ENCODE measurements at regions not wholly inside any gene's neighbourhood (a gene's known extent, or its start where the extent isn't known, plus 50 kb on each side); places are given as distances from the start of the nearest gene placed in this dataset.

DNA sequence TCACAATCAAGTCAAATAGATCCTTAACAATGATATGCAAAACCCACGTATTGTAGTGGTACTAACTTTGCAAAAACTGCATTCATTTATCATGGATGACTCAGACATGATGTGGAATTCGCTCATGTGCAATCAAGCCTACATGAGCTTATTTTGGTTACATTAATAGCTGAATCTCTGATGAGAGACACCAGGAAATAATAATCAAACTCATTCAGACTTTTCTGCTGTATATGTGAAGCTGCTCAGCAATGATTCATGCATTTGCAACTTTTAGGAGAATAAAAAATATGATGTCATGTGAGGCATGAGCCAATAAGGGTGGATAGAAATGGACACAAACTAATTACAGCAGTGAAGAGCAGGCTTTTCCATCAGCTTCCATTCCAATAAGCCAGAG lies 1075.8 kb upstream of the TMEM132C start:
- peak; percentile 49 for DNase-seq (ENCODE audit: low read depth, low spot score)

DNA sequence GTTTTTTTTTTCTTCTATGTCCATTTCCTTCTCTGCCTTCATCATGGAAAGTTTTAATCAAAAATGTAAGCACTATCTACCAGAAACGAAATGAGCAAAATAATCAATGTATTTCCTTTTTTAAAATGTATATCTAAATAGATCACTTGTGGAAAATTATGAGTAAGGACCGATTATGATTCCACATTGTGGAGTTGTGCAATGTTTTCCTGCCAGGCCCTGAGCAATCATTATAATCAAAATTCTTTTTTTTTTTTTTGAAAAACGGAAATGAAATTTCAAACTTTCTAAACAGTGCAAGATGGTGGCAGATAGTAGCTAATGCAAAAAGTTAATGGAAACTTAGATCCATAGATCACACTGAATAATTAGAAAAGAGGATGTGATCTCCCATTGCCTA lies 1074.6 kb upstream of the TMEM132C start:
- no peak for DNase-seq (ENCODE audit: low read depth, low spot score)

DNA sequence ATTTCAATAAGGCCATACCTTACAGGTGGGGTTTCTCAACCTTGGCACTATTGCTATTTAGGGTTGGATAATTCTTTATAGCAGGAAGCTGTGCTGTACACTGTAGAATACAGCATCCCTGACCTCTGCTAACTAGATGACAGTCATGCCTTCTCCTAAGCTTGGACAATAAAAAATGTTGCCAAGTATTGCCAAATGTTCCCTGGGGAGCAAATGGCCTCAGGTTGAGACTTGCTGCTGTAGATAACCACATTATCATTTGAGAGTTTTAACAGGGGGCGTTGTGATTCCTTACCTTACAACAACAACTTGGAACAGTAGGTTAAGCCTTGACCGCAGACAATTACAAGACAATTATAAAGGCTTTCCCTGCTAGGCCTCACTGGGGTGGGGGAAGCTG lies 1073.6 kb upstream of the TMEM132C start:
- DNase-seq (ENCODE audit: low read depth, low spot score), result no peak

DNA sequence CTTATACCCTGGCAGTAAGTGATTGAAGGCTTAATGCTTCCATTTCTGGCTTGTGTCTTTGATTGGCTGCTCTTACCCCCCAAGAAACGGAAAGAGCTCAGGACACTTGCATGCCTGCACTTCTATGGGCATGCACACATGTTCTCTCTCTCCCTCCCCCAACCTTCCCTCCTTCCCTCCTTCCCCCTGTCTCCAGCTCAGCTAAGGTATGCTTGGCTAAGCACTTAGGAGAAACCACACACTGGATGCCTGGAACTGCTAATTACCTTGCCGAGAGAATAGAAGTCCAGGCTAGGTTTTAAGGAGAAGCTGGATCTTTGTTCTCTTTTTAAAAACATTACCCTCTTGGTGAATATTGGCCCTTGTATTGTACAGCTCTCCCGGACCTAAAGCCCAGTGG lies 1072.8 kb upstream of the TMEM132C start:
- peak; percentile 78 for DNase-seq (ENCODE audit: low read depth, low spot score)

DNA sequence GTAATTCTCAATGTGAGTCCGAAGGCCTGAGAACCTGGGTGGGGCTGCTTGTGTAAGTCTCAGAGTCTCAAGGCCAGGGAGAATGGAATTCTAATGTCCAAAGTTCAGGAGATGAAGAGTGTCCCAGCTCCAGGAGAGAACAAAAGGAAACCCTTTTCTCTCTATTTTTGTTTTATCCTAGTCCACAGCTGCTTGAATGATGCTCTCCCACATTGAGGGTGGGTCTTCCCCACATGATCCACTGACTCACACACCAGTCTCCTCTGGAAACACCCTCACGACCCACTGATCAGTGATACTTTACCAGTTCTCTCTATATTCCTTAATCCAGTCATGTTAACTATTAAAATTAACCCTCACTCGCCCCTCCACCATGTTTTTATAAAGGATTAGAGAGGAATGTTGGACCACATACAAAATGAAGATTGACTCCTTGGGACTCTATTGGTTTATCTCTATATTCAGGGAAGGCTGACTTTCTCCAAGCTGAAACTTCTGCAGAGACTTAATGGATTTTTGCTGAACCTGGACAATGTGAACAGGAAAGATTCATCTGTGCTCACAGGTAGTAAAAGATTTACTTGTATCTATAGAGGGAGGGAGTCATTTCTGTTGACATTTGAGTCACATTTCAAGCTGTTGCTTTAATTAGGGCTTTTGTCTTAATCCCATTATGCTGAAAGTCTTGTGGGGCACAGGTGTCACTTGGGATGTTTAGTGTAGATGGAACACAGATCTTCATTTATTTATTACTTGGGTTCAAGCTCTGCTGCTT lies 1061.0 kb upstream of the TMEM132C start:
- DNase-seq (ENCODE audit: low read depth, low spot score), result no peak

DNA sequence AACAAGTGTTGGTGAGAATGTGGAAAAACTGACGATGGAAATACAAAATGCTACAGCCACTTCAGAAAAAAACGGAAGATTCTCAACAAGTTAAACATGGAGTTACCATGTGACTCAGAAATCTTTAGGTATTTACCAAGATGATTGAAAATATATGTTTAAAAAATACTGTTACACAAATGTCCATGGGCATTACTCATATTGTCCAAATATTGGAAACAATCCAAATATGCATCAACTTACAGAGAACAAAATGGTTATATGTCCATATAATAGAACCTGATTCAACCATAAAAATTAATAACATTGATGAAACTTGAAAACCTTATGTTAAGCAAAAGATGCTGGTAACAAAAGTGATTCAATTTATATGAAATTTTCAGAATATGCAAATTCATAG lies 1057.7 kb upstream of the TMEM132C start:
- DNase-seq (ENCODE audit: low read depth, low spot score), result no peak

DNA sequence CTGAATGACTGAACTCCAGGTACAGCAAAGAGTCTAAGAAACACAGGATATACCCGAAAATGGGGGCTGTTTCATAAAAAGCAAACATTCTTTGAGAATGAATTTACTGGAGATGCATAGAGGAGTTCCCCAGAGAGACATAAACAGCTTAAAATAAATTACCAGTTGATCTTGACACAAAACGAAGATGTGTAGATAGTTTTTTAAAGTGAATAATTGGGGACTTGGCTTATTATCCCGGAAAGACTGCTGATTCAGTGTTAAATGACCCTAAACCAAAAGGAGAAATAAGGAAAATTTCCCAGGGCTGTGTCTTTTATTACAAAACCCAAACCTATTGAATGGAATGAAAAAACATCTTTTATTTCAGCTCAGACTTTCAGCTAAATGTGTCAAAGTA lies 1052.8 kb upstream of the TMEM132C start:
- DNase-seq (ENCODE audit: low read depth, low spot score), result no peak

DNA sequence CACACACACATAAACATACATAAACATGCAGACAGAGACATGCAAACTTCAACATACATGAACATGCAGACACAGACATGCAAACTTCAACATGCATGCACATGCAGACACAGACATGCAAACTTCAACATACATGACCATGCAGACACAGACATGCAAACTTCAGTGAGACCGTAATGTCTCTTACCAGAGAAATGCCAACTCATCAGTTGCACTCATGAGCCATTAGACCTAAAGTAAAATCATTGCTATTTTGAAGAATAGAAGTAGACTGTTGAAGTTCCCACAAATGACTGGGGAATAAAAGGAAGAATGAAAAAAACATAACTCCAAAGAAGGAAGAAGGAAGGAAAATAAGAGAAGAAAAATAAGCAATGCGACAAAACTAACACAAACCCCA lies 1044.0 kb upstream of the TMEM132C start:
- no peak for DNase-seq (ENCODE audit: low read depth, low spot score)

DNA sequence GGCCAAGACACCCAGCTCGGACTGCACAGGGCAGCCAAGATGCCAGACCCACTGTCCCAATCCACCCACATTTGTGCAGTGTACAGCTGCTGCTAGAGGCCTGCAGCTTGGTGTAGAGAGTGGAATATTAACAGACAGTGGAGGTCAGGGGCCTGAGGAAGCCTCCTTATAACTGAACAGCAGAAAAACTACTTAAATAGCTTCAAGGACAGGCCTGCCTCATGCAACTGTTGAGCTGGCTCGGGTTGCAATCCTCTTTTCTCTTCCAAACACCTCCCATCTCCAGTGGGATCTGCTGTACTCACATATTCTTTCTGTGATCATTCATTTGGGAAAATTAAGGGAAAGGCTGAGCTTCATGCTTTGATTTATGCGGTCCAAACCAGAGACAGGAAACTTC lies 1043.2 kb upstream of the TMEM132C start:
- DNase-seq (ENCODE audit: low read depth, low spot score), result no peak

DNA sequence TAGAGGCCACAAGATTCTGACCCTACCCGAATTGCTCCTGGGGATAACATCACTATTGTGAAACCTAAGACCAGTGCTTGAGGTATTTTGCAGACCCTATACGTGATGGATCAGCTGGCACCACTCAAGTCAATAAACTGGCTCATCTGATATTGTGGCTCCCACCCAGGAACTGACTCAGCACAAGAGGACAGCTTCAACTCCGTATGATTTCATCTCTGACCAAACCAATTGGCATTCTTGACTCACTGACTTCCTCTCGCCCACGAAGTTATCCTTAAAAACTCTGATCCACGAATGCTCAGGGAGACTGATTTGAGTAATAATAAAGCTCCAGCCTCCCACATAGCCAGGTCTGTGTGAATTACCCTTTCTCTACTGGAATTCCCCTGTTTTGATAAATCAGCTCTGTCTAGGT lies 1036.1 kb upstream of the TMEM132C start:
- peak; percentile 91 for DNase-seq (ENCODE audit: low read depth, low spot score)

DNA sequence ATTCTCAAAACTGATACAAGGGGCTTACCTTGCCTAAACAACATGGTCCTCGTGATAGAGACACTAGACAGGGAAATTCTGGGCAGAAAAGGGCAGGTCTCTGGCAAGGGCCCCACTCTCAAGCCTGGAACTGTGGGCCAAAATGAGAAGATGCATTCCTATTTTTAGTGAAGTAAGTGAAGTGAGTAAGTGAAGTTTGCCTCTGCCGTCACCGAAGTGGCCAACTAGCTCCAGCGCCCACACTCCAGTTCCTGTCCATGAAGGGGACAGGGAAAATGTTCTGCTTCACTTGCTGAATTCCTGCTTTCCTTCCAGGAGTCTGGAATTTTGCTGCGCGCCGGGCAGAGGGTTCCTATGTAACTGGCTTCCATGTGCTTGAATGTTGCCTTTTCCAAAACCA lies 1035.6 kb upstream of the TMEM132C start:
- no peak for DNase-seq (ENCODE audit: low read depth, low spot score)

DNA sequence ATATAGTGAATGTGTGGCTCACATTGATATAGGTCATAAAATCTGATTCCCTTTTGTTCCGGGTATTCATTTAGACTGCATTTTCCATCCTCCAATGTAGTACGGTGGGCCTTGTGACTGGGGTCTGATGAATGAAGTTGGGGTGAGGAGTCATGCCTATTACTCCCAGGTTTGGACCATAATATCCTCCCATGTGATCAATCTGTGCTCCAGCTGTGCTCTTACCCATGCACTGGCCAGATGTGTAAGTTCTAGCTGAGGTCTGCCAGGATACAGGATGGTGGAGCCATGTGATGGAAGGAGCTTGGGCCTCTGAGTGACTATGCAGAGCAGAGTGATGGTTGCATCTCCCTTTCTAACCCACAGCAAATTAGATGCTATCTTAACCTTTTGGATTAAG lies 1034.0 kb upstream of the TMEM132C start:
- DNase-seq (ENCODE audit: low read depth, low spot score), result no peak

DNA sequence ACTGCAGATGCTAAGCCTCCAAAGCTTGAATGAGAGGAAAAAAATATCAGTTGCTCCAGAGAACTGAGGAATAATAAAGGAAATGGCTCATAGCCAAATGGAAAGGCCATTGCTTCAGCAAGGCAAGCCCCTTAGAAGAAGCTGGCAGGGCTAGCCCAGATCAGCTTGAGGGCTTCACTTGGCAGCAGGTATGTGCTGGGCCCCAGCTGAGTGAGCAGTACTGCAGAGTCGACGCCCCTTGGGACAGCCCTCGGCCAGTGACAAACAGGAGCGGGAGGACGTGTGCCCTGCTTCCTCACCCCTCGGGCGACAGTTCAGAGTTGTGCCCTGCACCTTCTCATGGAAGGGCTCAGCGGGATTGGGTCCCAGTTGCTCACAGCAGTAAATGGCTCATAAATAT lies 1031.2 kb upstream of the TMEM132C start:
- no peak for DNase-seq (ENCODE audit: low read depth, low spot score)

DNA sequence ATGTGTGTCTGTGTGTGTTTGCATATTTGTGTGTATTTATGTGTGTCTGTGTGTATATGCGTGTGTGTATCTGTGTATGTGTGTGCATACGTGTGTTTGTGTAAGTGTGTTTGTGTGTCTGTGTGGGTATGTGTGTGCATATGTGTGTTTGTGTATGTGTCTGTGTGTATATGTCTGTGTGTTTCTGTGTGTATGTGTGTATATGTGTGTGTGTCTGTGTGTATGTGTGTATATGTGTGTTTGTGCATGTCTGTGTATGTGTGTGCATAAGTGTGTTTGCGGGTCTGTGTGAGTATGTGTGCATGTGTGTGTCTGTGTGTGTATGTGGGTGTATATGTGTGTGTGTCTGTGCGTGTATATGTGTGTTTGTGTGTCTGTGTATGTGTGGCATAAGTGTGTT lies 1030.5 kb upstream of the TMEM132C start:
- DNase-seq (ENCODE audit: low read depth, low spot score), result no peak

DNA sequence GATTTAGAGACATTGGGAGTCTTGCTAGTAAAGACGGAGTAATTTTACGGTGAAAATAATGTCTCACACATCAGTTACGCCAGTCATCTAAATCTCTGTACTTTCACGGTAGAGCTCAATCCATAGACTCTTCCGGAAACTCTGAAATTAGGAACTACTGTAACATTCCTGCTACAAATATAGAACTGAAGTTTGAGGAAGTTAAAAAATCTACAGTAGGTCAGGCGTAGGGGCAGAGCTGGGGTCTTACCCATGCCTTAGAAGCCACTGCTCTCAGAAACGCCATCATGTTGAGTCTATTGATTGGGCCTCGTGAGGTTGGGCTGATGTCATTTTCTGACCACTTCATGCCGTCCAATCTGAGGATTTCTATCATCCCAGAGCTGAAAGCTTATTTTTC lies 1029.8 kb upstream of the TMEM132C start:
- DNase-seq (ENCODE audit: low read depth, low spot score), result no peak

DNA sequence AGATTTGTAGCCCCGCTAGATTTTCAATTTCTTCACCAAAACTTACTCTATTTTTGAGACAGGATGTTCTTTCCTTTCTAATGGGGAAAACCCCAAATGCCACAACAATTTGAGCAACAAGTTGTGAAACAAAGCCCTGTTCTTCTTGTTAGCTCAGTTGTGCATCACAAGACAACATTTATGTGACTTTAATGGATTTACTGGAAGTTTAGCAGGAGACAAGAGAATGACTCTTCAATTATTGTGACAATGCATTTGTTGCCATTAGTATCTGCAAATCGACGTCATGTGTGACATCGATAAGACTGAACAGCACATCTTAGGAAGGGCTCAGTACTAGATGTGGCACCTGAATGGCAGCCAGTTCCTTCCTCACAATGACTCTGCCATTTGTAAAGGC lies 1028.9 kb upstream of the TMEM132C start:
- no peak for DNase-seq (ENCODE audit: low read depth, low spot score)

DNA sequence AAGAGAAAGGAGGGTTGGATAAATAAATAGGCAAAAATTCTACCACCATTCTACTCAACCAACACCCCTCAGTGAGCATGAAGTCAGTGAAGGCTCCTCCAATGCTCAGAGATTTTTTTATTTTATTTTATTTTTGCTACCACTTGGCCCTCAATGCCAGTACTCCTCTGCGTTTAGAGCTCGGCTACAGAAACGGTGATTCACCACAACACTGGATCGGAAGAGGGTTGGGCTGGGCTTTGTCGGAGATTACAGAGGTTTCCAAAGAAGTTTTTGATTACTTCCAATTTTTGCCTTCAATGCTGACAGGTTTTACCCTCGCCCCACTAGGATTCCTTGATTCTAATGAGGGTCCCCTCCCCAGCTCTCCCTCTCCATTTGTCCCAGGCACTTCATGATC lies 1027.2 kb upstream of the TMEM132C start:
- no peak for DNase-seq (ENCODE audit: low read depth, low spot score)

DNA sequence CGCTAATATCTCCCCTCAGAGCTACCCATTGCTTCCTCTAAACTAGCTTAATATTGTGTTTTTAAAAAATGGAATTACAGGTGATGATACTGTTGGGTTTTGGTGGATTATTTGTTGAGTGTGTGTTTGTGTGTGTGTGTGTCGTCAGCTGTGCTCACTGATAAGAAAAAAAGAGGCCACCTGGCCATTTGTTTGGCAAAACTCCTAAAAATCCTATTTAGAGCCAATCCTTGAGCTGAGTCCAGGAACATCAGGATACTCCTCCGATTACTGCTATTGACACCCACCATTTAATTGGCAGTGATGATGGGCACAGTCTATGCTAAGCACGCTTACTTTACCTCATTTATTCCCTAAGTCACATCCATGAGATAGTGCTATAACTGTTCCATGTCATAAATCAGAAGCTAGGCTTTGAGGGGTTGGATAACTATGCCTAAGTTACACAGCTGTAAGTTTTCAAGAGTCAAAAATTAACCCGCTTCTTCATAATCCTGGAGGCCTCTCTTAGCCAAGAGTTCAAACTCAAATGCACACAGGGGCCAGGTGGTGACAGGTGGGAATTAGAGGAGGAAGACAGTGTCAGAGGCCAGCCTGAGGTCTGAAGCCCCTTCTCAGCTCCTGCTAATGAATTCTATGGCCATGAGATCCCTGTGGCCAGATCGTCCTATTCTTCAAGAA lies 1026.6 kb upstream of the TMEM132C start:
- no peak for DNase-seq (ENCODE audit: low read depth, low spot score)

DNA sequence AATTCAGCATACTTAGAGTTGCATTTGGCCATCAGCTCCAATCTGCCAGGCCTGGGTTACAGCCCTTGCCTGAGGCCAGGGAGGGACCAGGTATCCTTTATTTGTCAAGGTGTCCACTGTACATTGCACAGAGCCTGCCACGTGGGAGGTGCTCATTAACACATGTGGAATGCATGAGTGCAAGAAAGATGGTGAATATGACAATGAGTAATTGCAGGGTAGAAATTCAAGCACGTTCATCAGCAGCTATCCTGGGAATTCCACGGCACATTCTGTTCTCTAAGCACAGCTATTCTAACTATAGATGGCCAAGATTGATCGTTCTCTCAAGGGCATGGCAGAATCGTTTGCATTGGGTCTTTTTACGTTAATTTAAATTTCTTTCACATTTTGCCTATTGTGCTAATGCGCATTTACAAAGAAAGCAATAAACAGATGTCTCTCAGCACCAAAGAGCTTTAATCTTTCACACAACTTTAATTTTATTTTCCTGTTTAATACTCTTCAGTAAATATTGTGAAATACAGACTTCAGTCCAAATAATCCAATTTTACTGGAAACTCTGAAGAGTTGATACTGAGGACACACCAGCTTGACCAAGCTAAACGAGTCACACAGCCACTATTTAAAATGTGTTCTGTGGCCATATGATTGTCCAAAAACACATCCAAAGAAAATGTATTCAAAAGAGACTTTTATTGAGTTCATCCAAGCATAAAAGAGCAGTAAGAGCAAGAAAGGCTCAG lies 1025.7 kb upstream of the TMEM132C start:
- peak; percentile 75 for DNase-seq (ENCODE audit: low read depth, low spot score)

DNA sequence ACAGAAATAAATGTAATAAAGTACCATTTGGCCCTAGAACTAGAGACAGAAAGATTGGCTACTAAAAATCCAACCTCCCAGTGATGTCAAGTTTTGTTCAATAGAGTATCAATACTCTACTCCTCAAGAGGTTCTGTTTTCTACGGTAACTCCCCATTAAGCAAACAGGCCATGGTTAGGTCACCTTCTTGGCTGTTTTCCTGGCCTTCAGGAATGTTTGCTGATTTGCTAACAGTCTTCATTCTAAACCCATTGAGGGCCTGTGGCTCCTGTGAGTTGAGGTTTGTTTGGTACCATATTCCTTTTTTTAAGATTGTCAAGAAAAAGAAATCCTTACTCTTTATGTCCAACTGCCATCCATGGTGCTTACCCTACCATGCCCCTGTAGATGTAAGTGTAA lies 1022.0 kb upstream of the TMEM132C start:
- peak; percentile 48 for DNase-seq (ENCODE audit: low read depth, low spot score)

DNA sequence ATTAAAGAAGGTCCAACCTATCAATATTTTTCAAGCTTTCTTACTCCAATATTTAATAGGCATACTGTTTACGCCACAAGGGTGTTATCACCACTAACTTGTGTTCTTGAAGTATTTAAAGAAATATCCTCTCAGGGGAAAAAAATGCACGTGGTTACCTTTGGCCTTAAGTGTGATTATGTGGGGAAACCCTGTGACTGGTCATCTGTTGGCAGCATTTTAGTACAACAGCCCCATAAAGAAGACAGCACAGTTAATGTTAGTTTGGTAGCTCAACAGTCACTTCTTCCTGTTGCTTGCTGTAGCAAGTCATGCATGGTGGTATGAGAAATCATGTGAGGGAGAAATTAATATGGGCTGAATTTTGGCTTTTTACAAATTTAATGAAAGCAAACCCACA lies 1021.5 kb upstream of the TMEM132C start:
- peak; percentile 44 for DNase-seq (ENCODE audit: low read depth, low spot score)

DNA sequence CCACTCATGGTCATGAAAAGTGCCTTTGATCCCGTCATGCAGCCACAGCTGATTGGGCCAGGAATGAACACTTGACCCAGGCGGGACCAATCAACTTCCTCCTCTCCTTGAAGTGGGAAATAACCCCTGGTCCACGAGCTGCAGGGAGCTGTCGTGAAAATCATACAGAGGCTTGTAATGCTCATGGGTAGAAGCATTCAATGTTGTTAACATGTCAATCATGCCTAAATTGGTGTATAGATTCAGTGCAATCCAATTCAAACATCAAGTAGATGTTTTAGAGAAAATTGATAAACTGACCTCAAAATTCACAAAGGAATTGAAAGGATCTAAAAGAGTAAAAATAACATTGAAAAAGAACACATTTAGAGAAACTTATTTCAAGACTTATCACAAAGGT lies 1019.0 kb upstream of the TMEM132C start:
- no peak for DNase-seq (ENCODE audit: low read depth, low spot score)

DNA sequence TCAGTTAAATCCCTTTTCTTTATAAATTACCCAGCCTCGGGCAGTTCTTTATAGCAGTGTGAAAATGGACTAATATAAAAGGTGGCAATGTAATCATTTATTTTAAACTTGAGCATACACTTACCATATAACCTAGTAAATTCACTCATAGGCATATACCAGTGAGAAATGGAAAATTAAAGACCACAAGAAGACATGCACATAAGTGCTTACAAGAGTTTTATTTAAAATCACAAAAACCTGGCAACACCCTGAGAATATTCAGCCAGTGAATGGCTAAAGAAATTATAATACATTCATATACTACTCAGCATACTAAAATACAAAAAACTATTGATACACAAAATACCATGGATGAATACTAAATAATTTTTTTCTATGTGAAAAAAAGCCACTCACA lies 1017.5 kb upstream of the TMEM132C start:
- no peak for DNase-seq (ENCODE audit: low read depth, low spot score)
